ENCODE measurements at regions not wholly inside any gene's neighbourhood (a gene's known extent, or its start where the extent isn't known, plus 50 kb on each side); places are given as distances from the start of the nearest gene placed in this dataset.

DNA sequence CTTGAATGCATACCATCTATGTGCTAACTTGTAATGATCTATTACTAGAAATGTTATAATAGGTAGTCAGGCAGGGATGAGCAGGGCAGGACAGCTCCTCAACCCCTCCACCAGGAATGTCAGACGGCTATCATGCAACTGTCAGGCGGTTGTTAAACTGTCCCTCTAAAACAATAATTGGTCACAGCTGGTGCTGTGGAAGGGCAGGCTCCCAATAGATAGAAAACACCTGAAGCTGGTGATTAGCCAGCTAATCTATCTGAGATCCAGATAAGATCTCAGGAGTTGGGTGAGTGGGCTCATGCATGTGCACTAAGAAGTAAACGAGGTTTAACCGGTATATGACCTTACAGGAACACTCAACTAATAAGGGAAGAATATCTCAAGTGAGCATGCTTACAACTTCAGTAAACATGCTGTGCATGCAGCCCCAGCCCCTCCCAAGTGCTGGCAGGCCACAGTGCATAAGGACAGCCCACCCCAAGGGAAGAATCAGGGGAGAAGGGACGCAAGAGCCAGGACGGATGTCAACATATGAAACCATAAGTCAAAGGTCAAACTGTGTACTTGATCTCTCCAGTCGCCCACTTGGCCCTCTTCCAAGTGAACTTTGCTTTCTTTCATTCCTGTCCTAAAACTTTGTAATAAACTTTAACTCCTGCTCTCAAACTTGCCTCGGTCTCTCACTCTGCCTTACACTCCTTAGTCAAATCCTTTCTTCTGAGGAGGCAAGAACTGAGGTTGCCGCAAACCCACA, 566.2 kb upstream of the NRSN1 start:
- Histone ChIP-seq H3K4me2 (no peak overlapping the region), H3K27me3 (no peaks in the 10 kb centered on the region), H3K4me3 (no peak overlapping the region), H3K4me1 (no peaks in the 10 kb centered on the region), H3F3A (ENCODE audit: low read depth) (no peaks in the 10 kb centered on the region), H2AFZ (replicated peaks) (no peak overlapping the region), H3K9ac (no peak overlapping the region), H4K20me1 (ENCODE audit: low read depth) (no peaks in the 10 kb centered on the region), H3K36me3 (no peaks in the 10 kb centered on the region), H3K9me3 (ENCODE audit: low read depth) (no peaks in the 10 kb centered on the region), H3K79me2 (ENCODE audit: low read depth) (no peaks in the 10 kb centered on the region), H3K27ac (no peak overlapping the region)
- Mint-ChIP-seq H3K27me3 (ENCODE audit: insufficient read depth, low read depth) (peaks cover 3% of the 10 kb centered on the region), H3K27ac (no peak overlapping the region), H3K4me3 (no peak overlapping the region), H3K36me3 (no peaks in the 10 kb centered on the region), H3K9me3 (peaks cover 9% of the 10 kb centered on the region), H3K4me1 (no peaks in the 10 kb centered on the region)
- no peak for DNase-seq (ENCODE audit: low spot score)
- TF ChIP-seq, protein P1, sequence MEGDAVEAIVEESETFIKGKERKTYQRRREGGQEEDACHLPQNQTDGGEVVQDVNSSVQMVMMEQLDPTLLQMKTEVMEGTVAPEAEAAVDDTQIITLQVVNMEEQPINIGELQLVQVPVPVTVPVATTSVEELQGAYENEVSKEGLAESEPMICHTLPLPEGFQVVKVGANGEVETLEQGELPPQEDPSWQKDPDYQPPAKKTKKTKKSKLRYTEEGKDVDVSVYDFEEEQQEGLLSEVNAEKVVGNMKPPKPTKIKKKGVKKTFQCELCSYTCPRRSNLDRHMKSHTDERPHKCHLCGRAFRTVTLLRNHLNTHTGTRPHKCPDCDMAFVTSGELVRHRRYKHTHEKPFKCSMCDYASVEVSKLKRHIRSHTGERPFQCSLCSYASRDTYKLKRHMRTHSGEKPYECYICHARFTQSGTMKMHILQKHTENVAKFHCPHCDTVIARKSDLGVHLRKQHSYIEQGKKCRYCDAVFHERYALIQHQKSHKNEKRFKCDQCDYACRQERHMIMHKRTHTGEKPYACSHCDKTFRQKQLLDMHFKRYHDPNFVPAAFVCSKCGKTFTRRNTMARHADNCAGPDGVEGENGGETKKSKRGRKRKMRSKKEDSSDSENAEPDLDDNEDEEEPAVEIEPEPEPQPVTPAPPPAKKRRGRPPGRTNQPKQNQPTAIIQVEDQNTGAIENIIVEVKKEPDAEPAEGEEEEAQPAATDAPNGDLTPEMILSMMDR (IDR thresholded peaks at IDR 0.05) = no peak
- no peak for TF ChIP-seq EZH2phosphoT487 (IDR thresholded peaks at IDR 0.05)
- no peak for TF ChIP-seq EZH2 (IDR thresholded peaks at IDR 0.05)

GRCh38 chr6:23561732-23562131, 564.3 kb upstream of the NRSN1 start:
- H3K4me2 ChIP-seq = no peak overlapping the region
- no peaks in the 10 kb centered on the region for H3K4me1 Mint-ChIP-seq
- H3K4me3 Mint-ChIP-seq = no peak overlapping the region
- H3K27ac ChIP-seq = no peak overlapping the region
- H4K20me1 ChIP-seq (ENCODE audit: low read depth) = no peaks in the 10 kb centered on the region
- no peak for DNase-seq (ENCODE audit: low spot score)
- TF ChIP-seq, protein P1 (IDR thresholded peaks at IDR 0.05) = no peak
- TF ChIP-seq EZH2 (IDR thresholded peaks at IDR 0.05) (no peak), EZH2phosphoT487 (IDR thresholded peaks at IDR 0.05) (no peak)
- no peak overlapping the region for H3K4me3 ChIP-seq
- no peaks in the 10 kb centered on the region for H3K79me2 ChIP-seq (ENCODE audit: low read depth)
- peaks cover 9% of the 10 kb centered on the region for H3K9me3 Mint-ChIP-seq
- H3K27me3 ChIP-seq = no peaks in the 10 kb centered on the region
- no peak overlapping the region for H3K27ac Mint-ChIP-seq
- H3K9ac ChIP-seq = no peak overlapping the region
- peaks cover 3% of the 10 kb centered on the region for H3K27me3 Mint-ChIP-seq (ENCODE audit: insufficient read depth, low read depth)
- no peaks in the 10 kb centered on the region for H3F3A ChIP-seq (ENCODE audit: low read depth)
- no peaks in the 10 kb centered on the region for H3K36me3 ChIP-seq
- H3K9me3 ChIP-seq (ENCODE audit: low read depth) = no peaks in the 10 kb centered on the region
- no peak overlapping the region for H2AFZ ChIP-seq (replicated peaks)
- H3K4me1 ChIP-seq = no peaks in the 10 kb centered on the region
- no peaks in the 10 kb centered on the region for H3K36me3 Mint-ChIP-seq

- Histone ChIP-seq H3K9me3 (ENCODE audit: low read depth) (no peaks in the 10 kb centered on the region), H3K79me2 (ENCODE audit: low read depth) (no peaks in the 10 kb centered on the region), H2AFZ (replicated peaks) (no peak overlapping the region), H3K4me1 (no peaks in the 10 kb centered on the region), H3K27me3 (no peaks in the 10 kb centered on the region), H3F3A (ENCODE audit: low read depth) (no peaks in the 10 kb centered on the region), H4K20me1 (ENCODE audit: low read depth) (no peaks in the 10 kb centered on the region), H3K9ac (no peak overlapping the region), H3K4me2 (no peak overlapping the region), H3K36me3 (no peaks in the 10 kb centered on the region), H3K4me3 (no peak overlapping the region), H3K27ac (no peak overlapping the region)
- Mint-ChIP-seq H3K36me3 (no peaks in the 10 kb centered on the region), H3K27ac (no peak overlapping the region), H3K27me3 (ENCODE audit: insufficient read depth, low read depth) (peaks cover 3% of the 10 kb centered on the region), H3K4me1 (no peaks in the 10 kb centered on the region), H3K4me3 (no peak overlapping the region), H3K9me3 (peaks cover 9% of the 10 kb centered on the region)
- TF ChIP-seq EZH2phosphoT487 (IDR thresholded peaks at IDR 0.05) (no peak), EZH2 (IDR thresholded peaks at IDR 0.05) (no peak)
- TF ChIP-seq, protein P1 (IDR thresholded peaks at IDR 0.05) = no peak
- no peak for DNase-seq (ENCODE audit: low spot score)
These were observed 563.5 kb upstream of the NRSN1 start for GRCh38 chr6:23562554-23562953.

All from neural progenitor cell (in vitro differentiated cells).